ENCODE measurements at regions not wholly inside any gene's neighbourhood (a gene's known extent, or its start where the extent isn't known, plus 50 kb on each side); places are given as distances from the start of the nearest gene placed in this dataset.

DNA sequence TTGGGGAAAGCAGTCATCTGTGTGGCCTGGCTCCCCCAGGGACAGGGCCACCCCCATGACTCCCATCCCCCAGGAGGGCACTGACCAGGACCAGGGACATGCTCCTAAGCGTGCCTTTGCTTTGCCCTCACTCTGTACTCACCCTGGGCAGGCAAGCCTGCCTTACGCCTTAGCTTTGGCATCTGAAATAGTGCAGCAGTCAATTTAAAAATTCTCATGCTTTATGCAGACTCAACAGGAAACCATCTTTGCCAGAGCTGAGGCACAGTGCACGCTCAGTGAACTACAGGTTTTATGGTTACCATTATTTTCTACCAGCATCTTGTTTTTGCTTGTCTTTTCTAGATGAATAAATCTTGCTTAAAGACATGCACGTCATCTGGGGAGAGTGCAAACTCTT is 323.5 kb downstream of the IRX2 start:
- no peak for TF ChIP-seq EP300 (IDR thresholded peaks at IDR 0.05)
- no peak for TF ChIP-seq CTCF (IDR thresholded peaks at IDR 0.05)
